ENCODE measurements at regions not wholly inside any gene's neighbourhood (a gene's known extent, or its start where the extent isn't known, plus 50 kb on each side); places are given as distances from the start of the nearest gene placed in this dataset.

GRCh38 chr10:36670621-36671402 is 454.6 kb upstream of the ANKRD30A start:
- no peak overlapping the region for H3K4me3 ChIP-seq
- H3K9me3 ChIP-seq: no peaks in the 10 kb centered on the region
- no peak for ATAC-seq
- intact Hi-C loops (cut with DNase I; ENCODE audit: low total_unique reads): no loop called here
- DNase-seq: no peak
- TF ChIP-seq CTCF (IDR thresholded peaks at IDR 0.05 in 4 of 5, conservative IDR thresholded peaks at IDR 0.05 in 1 of 5) (no peak), POLR2A (IDR thresholded peaks at IDR 0.05) (no peak)
- in situ Hi-C loops (cut with MboI; ENCODE audit: low sequenced_read_pairs in 4 of 4): no loop called here
- H3K27me3 ChIP-seq: no peaks in the 10 kb centered on the region
- no peaks in the 10 kb centered on the region for H3K36me3 ChIP-seq
- H3K4me1 ChIP-seq: no peaks in the 10 kb centered on the region
- H3K27ac ChIP-seq: no peak overlapping the region

DNA sequence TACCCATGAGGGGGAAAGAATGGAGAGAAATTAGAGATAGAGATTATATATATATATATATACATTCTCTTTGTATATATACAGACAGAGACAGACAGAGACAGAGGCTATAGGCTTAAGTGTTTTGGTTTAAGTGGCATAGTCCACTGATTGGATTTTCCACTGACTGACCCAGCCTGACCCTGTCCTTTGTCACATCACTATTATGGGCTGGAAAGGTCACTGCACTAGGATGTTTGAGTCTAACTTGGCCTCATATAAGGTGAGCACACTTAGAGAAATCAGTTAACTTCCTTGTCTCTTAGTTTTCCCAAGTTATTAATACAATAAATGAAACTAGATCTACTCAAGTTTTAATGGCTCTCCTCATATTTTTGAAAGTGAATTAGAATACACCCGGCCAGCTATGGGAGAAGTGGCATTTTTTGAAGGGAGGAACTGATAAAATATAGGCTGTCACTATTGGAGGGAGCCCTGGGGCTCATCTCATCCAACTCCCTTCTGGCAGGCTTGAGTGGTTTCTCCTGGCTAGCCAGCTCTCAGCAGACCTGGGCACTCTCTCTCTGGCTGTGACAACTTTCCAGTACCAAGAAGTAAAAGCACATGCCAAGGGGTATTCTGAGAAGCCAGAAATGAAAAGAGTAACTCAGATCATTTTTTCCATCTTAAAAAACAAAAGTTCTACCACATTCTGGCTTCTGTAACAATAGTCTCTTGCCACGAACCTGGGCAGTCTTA is 455.6 kb upstream of the ANKRD30A start:
- in situ Hi-C loops (cut with MboI; ENCODE audit: low sequenced_read_pairs in 4 of 4) (no loop called here), intact Hi-C loops (cut with DNase I; ENCODE audit: low total_unique reads) (no loop called here)
- no peaks in the 10 kb centered on the region for H3K36me3 ChIP-seq
- DNase-seq (no peak), ATAC-seq (no peak)
- H3K9me3 ChIP-seq: no peaks in the 10 kb centered on the region
- TF ChIP-seq POLR2A (IDR thresholded peaks at IDR 0.05) (no peak), CTCF (IDR thresholded peaks at IDR 0.05 in 4 of 5, conservative IDR thresholded peaks at IDR 0.05 in 1 of 5) (no peak)
- no peaks in the 10 kb centered on the region for H3K4me1 ChIP-seq
- H3K4me3 ChIP-seq: no peak overlapping the region
- H3K27me3 ChIP-seq: no peaks in the 10 kb centered on the region
- no peak overlapping the region for H3K27ac ChIP-seq

- Histone ChIP-seq H3K4me3 (no peak overlapping the region), H3K27me3 (no peaks in the 10 kb centered on the region), H3K27ac (no peak overlapping the region), H3K9me3 (no peaks in the 10 kb centered on the region), H3K4me1 (no peaks in the 10 kb centered on the region), H3K36me3 (no peaks in the 10 kb centered on the region)
- ATAC-seq (no peak), DNase-seq (no peak)
- TF ChIP-seq CTCF (IDR thresholded peaks at IDR 0.05 in 4 of 5, conservative IDR thresholded peaks at IDR 0.05 in 1 of 5) (no peak), POLR2A (IDR thresholded peaks at IDR 0.05) (no peak)
- in situ Hi-C loops (cut with MboI; ENCODE audit: low sequenced_read_pairs in 4 of 4): no loop called here
- intact Hi-C loops (cut with DNase I; ENCODE audit: low total_unique reads): no loop called here
Observed at GRCh38 chr10:36666451-36666850, 458.9 kb upstream of the ANKRD30A start.

DNA sequence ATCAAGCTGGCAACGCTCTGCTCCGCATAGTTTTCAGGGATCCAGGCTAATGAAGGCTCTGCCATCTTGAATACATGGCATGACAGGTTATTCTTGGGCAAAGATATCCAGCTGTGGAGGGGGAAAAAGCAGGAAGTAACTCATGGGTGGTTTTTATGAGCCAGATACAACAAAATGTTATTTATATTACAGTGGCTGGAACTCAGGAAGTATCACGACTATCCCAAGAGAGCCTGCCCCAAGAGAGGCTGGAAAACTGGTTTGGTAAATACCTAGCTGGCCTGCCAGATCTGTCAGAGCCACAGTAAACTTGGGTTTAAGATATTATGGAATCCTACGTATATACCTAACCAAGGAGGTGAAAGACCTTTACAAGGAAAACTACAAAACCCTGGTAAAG is 462.8 kb upstream of the ANKRD30A start:
- no peak for TF ChIP-seq CTCF (IDR thresholded peaks at IDR 0.05 in 4 of 5, conservative IDR thresholded peaks at IDR 0.05 in 1 of 5)
- no peak for TF ChIP-seq POLR2A (IDR thresholded peaks at IDR 0.05)
- H3K27me3 ChIP-seq: no peaks in the 10 kb centered on the region
- no peak for ATAC-seq
- H3K9me3 ChIP-seq: no peaks in the 10 kb centered on the region
- no peaks in the 10 kb centered on the region for H3K4me1 ChIP-seq
- intact Hi-C loops (cut with DNase I; ENCODE audit: low total_unique reads) (no loop called here), in situ Hi-C loops (cut with MboI; ENCODE audit: low sequenced_read_pairs in 4 of 4) (no loop called here)
- no peak overlapping the region for H3K27ac ChIP-seq
- no peaks in the 10 kb centered on the region for H3K36me3 ChIP-seq
- H3K4me3 ChIP-seq: no peak overlapping the region
- DNase-seq: no peak

Data from gastrocnemius medialis (tissue), 4 donors.